IPS-11a (cell line): ENCODE measurements at regions not wholly inside any gene's neighbourhood (a gene's known extent, or its start where the extent isn't known, plus 50 kb on each side); places are given as distances from the start of the nearest gene placed in this dataset.

Experiments
- H3K4me3 ChIP-seq: one replicate; pipeline ENCODE4 v1.5.1; 2013; ENCODE audit warnings: low read depth, low read length, control low read depth

DNA sequence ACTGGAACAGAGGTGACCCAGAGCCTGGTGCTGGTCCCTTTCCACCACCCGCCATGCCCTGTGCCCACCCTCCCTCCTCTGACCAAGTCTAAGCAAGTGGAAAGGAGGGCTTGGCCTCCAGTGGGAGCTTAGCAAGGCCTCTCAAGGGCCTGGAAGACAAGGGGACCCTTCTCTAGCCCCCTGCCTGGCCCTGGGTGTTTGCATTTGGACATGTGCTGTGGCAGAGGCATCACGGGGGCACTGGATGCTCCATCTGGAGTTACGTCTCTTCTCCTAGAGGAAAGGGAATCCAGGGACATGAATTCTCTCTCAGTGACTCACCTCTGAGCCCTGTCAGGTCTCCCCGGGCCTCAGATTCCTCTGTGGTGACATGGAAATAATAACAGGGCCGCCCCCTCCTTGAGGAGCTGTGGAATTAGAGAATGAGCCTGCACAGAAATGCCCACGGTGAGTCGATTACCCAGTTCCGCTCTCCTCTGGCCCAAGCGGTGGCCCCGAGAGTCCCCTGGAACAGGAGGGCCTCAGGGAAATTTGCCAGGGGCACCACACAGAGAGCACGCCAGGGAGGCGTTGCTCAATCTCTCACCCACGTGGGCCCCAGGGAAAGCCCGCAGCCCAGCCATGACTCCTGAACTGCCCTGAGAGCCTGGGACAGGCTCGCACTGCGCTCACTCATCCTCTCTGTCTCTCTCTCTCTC, 189.6 kb downstream of the BCOR start:
- H3K4me3 ChIP-seq = no peak overlapping the region

DNA sequence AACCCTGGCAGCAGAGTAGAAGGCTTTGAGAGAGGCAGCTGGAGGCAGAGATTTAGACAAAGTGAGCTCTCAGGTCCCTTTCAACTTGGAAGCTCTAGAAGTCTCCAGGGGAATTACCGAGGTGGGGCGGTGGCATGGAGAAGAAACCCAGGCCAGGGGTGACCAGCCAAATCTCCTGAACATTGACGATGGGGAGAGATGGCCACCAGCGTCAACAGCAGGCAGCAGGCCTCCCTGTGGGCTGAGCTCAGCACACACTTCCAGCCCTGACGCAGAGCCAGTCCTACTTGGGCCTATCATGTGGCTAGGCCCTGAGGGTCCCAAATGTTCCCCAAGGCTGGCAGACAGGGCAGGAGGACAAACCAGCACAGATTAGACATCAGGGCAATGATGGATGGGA, 187.8 kb downstream of the BCOR start:
- H3K4me3 ChIP-seq = no peak overlapping the region

DNA sequence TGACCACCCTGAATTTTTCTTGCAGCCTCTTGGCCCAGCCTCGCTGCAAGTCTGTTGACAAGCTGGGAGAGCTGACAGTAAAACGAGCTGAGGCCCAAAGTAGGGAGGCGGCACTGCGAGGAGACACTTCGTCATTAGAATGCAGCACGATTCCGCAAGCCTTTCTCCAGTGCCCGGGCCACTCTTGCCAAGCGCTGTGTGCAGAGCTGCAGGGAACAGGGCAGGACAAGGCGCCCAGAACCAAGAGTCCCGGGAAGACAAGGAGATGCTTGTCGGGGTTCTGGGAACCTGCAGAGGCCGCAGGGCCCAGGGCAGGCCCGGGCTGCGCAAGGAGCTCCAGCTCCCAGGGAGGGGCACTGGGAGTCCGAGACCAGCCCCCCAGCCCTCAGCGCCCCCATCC, 187.1 kb downstream of the BCOR start:
- H3K4me3 ChIP-seq = no peak overlapping the region

DNA sequence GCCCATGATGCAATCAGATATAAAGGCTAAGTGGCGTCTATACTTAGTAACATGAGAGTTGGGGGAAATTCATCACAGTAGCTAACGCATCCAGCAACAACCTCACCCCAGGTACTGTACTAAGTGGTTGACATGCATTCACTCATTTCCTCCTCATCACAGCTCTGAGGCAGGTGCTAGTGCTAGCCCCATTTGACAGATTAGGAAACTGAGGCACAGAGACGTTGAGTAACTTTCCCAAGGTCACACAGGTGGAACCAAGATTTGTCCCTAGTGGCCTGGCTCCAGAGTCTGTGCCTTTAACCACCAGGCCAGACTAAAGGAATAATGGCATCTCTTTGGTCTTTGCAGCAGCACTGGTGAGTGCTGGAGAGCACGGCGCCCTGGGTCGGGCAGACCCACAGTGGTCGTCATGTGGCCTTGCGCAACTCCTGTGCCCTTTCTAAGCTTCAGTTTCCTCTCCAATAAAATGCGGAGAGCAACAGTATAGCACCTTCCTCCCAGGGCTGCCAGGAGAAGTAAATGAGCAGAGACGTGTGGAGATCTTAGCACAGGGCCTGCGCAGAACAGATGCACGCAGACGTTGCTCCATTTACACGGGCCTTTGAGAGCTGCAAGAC, 186.4 kb downstream of the BCOR start:
- H3K4me3 ChIP-seq = no peak overlapping the region

DNA sequence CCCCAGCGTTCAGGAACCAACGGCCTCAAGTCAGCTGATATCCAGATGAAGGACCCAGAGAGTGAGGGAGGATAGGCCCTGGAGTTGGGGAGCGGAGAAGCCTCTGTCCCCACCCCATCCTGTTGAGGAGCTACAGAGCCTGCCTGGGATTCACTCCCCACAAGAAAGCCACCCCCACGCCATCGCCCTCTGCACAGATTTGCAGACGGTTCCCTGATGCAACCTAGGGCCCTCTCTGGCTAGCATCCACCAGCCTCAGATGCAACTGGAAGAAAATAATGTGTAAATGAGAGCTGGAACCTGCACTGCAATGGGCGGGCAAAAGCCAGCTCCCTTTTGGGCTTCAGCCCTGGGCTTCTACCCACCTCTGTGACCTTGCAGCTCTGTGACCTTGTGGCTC, 185.6 kb downstream of the BCOR start:
- no peak overlapping the region for H3K4me3 ChIP-seq

DNA sequence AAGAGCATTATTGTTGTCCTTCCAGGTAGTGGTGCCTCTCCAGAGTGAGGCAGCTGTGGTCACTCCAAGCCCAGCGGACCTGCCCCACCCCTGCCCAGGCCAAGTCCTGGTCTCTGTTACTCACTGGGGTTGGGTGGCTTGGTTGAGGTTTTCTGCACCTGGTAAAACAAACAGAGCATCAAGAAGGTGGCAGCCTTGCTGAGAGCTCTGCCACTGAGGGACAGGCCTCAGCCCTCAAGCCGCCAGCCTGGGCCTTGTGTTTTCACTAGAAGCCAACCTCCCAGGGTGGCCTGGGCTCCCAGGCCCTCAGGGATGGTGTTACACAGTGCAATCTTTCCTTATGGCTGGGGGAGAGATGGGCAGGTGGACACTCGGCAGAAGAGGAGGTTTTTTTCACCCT, 182.7 kb downstream of the BCOR start:
- no peak overlapping the region for H3K4me3 ChIP-seq

DNA sequence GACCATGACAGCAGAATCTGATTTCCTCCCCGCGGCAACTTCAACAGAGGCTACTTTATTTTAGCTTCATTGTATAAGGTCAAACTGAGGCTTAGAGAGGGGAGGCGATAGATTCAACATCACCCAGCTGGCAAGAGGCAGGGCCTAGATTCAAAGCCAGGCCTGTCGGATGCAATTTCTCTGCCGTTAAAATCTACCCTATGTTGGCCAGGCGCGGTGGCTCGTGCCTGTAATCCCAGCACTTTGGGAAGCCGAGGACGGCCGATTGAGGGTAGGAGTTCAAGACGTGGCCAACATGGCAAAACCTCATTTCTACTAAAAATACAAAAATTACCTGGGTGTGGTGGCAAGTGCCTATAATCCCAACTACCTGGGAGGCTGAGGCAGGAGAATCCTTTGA, 182.2 kb downstream of the BCOR start:
- no peak overlapping the region for H3K4me3 ChIP-seq

DNA sequence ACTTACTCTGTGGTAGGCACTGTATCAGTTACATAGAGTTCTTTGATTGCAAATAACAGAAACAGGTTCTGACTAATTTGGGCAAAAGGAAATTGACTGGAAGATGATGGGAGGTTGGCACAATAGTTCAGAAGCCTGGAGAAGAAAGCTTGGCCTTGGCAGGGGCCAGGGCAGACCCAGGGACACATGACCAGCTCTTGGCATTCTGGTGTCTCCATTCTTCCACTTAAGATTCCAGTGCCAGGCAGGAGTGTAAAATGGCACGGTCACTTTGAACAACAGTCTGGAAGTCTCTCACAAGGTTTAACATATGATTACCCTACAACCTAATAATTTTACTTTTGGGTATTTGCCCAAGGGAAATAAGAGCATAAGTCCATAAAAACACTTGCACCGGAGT, 175.9 kb downstream of the BCOR start:
- H3K4me3 ChIP-seq = no peak overlapping the region

DNA sequence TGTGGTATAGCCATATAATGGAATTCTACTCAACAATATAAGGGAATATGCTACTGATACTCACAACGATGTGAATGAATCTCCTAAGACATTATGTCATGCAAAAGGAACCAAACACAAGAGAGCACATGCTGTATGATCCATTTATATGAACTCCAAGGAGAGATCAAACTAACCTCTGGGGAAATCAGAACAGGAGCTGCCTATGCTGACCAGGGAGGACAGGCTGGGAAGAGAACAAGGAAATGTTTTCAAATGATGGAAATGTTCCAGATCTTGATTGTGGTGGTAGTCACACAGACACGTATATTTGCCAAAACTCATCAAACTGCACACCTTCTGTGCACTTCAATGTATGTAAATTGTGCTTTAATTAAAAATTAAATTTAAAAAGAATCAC, 175.3 kb downstream of the BCOR start:
- H3K4me3 ChIP-seq = no peak overlapping the region

DNA sequence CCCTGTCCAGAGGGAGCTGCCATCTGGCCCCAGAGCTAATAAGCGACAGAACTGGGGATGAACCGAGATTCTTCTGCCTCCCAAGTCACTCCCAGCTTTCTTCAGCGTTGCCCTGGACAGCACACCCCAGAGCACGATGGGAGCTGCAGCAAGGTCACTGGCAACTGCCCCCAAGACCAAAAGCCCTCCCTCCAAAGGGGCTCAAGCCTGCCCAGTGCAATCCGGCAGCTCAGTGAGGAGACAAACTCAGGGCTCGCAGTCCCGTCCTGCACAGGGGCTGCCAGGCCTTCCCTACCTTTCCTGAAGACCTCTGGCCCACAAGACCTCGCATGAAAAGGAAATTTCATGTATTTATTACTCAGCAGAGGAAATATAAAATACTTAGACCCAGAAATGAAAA, 174.8 kb downstream of the BCOR start:
- H3K4me3 ChIP-seq = no peak overlapping the region

DNA sequence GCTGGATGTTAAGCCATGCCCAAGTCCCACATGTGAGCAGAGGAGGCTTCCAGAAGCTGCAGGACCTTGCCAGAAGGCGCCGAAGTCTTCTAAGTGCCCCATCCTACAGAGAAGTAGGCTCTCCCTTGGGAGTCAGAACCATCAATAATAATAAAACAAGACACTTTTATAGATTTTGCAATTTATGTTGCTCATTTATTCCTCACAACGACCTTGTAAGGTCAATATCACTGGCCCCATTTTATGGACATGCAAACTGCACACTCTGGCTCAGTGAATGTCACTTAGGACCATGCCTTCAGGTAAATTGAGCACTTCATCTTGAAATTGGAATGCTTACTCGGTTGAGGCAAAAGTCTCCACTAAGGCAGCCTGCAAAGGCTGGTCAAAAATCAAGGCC, 170.4 kb downstream of the BCOR start:
- no peak overlapping the region for H3K4me3 ChIP-seq

DNA sequence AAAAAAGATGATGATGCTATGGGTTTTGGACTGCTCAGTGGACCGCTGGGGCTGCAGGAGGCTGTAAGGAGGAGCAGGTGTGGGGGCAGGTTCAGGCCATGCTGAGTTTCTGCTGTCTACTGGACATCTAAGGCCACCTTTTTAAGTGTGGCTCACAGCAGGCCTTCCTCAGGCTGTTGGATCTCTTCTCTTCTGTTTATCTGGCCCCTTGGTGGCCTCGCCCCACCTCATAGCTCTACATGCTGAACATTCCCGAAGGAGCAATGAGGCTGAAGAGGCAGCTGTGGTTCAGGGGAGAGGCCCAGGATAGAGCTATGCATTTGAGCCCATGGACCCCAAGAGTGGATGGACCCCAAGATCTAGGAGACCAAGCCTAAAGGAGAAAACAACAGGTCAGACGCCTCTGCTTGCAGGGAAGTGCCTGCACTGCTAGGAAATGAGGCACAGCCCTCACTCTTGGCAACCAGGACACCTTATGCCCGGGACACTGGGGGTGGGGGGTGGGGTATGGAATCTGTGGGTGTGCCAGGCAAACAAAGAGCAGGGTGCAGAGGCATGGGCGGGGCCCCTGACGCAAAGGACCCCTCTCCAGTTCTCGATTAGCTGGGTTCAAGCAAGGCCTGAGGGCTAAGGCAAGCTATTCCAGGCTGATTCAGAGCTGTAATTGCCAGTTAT, 168.9 kb downstream of the BCOR start:
- H3K4me3 ChIP-seq = no peak overlapping the region

DNA sequence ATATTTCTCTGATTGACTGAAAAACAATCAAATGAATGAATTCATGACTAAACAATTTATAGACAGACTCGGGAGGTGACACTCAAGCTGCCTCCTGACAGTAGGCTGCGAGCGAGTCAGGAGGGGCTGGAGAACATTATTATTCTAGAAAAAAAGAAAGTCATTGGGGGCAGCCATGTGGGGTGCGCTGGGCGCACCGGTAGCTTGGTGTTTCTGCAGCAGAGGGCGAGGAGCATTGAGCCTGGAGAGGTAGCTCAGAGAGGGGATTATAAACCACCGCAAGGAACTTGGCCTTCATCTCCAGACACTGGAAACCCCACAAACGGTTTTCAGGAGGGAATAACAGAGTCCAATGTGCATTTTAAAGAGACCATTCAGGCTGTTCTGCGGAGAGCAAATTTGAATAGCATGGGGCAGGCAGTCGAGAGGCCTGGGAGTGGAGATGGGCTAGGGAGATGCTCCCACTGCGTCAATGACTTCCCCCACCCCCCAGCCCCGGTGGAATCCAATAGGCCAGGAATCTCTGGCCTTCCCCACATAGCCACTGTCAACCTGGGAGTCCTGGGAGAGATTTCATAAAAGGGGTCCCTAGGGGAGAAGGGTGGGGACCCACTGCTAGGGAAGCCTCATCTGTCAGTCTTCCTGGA, 168.3 kb downstream of the BCOR start:
- H3K4me3 ChIP-seq = no peak overlapping the region

DNA sequence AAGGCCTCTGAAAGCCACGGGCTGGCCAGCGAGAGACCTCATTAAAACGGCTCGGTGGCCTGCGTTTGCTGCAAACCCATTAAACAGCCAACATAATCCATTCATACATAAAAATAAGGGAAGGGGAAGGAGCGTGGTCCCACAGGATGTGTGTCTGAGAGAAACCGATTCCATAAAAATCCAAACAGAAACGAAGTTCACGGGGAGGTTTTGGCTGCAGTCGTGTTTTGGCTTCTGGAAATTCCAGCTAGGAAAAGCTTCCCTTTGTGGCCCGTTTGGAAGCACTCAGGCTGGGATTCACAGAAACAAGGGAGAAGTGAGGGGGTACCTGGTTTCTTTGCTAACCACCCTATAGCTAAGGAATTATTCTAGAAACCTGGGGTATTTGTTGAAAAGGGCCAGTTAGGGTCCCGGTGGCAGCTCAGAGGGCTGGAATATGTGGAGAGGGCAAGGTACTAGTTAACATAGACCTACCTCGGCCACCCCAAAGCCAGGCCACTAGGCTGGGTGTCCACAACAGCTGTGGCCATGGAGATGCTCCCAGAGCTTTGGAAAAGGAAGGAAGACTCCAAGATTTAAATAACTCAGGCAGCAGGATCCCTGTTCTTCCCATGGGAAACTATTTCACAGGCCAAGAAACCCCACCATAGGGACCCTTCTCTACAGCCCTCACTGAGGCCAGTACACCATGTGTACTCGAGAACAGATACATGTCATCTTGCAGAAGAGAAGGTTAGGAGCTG, 166.8 kb downstream of the BCOR start:
- H3K4me3 ChIP-seq = no peak overlapping the region

DNA sequence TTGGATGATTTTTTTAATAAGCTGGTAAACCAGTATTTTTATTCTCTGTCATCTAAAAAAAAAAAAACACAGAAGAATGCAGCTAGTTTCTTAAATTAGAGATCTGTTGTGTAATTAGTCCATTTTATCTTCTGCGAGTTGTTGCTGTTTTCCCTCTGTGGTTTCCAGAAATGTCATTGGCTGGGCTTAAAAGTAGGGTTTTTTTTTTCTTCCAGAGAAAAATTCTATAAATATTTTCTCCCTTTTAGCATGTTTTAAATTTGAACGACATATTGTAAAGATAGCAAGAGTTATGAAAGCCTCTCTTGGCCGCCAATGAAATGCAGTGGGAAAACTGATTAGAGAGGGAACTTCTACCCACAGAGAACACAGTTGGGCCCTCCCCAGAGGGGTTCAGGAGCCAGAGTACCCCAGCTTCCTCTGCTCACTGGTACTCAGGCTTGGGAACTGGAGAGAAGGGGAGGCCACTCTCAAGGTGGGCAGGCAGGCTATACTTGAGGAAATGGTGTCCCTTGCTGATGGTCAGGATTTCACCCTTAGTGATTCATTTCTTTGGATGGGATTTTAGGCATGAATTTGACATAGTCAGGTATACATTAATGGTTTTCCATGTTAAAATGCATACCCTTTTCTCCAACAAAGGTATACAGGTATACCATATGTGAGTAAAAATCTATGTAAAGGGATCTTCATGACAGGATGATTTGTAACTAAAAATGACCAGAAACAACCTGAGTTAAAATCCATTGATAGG, 166.1 kb downstream of the BCOR start:
- no peak overlapping the region for H3K4me3 ChIP-seq

DNA sequence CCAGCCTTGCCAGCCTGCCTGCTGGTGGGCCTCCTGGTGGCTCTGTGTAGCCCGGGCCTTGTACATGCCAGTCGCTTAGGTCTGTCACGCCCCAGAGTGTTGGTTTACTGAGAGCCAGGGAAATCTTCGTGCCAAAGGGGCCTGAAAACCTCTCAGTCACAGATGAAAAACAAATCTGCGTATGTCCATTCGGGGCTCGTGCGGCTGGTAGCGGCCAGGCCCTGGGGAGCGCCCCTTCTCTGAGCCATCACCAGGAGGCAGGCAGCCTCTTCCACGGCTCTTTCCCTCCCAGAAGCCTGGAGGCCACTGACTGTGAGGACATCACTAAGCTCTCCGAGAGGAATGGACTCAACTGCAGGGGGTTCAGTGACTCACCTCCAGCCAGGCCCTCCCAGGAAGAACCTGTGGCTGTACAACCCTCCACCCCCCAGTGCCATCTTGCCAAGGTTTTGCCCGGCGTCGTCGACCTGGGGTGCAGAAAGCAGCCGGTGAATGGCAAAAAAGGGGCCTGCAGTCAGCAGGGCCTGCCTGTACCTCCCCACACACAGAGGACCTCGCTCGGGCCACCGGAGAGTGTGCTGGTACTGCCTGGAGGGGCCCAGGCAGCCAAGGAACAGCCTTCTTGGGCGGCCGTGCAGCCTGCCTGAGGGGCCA, 162.2 kb downstream of the BCOR start:
- no peak overlapping the region for H3K4me3 ChIP-seq

DNA sequence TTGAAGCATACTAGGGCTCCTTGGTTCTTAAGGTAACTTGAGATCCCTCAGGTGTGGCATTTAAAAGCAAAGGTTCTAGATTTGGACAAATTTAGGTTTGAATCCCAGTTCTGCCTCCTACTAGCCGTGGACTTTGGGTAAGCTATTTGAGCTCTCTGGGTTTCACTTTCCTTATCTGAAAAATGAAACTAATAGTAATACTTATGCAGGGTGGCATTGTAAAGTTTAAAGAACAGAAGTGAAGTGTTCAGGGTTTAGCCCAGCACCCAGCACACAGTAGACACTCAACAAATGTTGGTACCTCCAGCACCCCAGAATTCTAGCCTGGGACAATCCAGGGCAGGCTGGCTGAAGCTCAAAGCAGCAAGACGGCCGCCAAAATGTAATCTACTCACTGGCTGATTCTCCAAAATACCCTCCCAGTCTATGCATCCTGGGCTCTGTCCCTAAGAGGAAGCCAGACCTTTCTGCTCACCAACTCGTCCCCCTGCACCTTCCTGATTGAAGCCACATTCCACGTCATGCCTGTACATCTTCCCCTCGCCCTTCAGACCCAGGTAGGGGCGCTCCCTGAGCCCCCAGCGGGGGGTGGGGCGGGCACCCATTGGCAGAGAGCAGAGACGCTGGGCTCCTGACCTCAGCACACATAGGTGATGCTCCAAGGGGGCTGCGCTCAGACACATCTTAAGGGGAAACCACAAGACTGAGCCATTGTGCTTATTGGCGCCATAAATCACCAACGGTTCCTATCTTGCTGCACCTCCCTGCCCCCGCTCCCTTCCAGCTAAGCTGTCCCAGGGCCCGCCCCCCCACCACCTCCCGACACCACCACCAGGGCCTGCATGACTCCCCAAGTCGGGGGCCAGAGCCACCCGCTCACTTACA, 160.6 kb downstream of the BCOR start:
- no peak overlapping the region for H3K4me3 ChIP-seq

DNA sequence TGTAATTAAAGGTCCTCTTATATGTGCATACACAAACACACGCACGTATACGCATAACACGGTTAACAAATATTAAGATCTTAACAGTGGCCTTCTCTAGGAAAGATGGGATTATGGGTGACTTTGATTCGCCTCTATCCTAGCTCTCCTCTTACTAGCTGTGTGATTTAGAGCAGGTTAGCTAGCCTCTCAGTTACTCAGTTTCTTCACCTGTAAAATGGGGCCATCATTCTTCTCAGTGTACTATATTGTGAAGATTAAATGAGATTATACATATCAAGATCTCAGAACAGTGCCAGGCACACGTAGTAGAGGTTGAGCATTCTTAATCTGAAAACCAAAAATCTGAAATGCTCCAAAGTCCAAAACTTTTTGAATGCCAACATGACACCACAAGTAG, 159.3 kb downstream of the BCOR start:
- H3K4me3 ChIP-seq = no peak overlapping the region

DNA sequence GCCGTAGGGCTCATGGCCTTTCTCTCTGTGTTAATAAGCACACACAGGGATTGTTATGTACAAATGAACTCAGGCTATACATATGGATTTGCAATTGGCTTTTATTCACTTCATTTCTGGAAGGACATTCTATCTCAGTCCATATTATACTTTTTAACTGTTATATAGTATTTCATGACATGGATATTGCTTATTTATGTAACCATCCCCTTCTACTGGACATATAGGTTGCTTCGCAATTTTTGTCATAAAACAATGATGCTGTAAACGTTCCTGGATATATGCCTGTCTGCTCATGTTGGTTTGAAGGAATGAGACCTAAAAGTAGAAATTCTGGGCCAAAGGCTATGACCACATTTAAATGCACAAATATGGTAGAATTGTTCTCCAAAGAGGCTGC, 158.1 kb downstream of the BCOR start:
- H3K4me3 ChIP-seq = no peak overlapping the region
